ENCODE measurements at regions not wholly inside any gene's neighbourhood (a gene's known extent, or its start where the extent isn't known, plus 50 kb on each side); places are given as distances from the start of the nearest gene placed in this dataset.
"Not testable (repeated sequence)": the region's sequence is repeated elsewhere in the genome, so short reads cannot be mapped to it uniquely, and the experiment has no call there.

DNA sequence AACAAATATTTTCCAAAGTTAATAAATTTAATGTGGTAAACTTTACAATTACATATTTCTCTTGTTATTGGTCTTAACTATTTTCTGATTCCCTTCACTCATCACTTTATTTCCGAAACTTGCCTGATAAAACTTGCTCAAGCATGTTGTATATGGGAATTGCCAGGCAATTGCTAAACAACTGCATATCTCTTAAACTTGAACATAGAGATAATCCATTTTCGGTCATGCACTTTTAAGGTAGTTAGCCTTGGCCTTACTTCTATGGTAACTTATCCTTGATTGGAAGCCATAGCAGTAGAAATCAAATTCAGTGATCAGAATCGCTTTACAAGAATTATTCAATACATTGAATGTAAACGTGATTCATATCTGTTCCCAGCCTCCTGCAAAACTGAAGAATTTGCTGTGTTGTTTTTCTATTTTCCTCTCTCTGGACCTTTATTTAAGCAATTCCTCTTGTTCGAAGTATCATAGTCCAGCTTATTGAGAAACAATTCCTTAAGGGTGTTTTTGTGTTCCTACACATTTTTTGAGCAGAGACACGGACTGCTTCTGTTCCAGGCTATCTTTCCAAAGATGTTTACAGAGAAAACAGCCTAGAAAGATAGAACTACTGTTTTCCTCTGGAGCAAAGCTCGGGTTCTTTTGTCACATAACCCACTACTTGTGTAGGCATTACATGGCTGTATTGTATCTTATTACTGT is 674.3 kb downstream of the IRS1 start:
- no peak for DNase-seq (ENCODE audit: low read depth)

DNA sequence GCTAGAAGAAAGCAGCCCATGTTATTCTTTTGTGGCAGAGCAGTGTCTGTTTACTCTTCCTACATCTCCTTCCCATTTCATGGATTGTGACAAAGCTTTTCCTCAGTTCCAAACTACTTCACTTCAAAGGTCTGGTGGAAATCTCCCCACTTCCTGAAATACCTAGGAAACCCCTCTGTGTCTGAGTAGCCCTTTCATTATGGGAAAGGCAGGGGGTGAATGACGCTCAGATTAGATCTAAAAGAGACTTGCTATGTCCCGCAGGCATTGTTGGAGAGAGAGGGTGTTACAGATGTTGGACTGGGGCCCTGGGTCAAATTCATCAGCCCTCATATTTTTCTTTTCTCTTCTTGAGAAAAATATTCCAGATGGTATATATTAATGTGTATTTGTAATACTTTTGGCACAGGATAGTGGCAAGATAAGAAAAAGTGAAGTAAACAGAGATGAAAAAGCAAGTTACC is 675.0 kb downstream of the IRS1 start:
- DNase-seq (ENCODE audit: low read depth), result no peak

DNA sequence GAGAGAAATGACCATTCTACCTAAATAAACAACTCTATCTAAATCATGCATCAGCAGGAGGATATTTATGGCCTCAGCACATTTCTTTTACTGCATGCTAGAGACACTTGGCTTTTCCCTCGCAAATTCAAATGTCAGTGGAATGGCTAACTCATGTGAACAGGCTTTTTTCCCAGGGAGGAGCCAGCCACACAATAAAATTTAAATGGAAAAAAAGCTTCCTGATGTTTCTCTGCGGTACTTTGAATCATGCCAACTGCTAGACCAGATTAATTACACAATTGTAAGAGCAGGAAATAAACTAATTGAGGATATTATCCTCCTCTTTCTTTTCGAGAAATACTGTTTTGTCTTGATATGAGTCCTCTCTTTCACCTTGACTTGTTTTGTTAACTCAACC is 676.3 kb downstream of the IRS1 start:
- DNase-seq (ENCODE audit: low read depth), result peak; percentile 47

DNA sequence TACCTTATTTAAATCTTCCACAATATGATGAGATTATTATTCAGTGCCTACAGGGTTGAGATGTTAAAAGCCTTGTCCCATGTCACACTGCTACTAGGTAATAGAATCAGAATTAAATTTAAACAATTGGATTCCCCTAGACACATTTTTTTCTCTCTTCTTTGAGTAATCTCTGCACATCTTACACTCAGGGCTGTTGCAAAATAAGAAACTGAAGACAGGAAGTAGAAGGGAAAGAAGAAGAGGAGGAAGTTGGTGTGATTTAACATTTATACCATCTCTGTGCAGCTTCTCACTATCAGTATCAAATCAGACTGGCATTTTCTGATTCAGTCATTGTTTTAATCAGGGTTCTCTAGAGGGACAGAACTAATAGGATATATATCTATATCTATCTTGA is 677.6 kb downstream of the IRS1 start:
- no peak for DNase-seq (ENCODE audit: low read depth)

DNA sequence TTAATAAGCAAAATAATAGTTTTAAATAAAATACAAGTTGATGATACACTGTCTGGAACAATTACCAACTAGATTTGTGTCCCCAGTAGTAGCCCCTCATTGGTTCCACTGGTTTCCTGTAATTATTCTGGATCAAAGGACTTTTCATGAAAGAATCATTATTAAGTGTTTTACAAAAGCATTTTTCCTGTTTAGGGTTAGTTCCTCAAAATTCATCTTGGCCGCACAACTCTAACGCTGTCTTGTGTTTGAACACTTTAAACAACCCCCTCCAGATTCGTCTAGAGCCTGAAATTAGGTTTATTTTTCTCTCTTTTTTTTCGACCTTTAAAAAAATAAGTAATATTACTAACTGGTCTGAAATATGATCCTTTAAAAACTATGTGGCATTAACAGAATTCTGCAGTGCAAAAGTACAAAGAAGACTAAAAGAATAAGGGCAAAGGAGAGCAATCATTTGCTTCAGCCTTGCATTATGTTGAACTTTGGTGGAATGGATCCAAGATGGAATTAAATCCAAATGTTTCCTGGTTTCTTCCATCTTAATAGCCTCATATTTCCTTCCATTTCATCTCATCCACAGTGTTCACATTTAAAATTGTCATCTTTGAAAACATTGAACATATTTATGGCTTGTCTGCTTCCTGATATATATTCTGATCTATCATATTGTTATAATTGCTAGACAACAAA is 678.4 kb downstream of the IRS1 start:
- DNase-seq (ENCODE audit: low read depth), result no peak

DNA sequence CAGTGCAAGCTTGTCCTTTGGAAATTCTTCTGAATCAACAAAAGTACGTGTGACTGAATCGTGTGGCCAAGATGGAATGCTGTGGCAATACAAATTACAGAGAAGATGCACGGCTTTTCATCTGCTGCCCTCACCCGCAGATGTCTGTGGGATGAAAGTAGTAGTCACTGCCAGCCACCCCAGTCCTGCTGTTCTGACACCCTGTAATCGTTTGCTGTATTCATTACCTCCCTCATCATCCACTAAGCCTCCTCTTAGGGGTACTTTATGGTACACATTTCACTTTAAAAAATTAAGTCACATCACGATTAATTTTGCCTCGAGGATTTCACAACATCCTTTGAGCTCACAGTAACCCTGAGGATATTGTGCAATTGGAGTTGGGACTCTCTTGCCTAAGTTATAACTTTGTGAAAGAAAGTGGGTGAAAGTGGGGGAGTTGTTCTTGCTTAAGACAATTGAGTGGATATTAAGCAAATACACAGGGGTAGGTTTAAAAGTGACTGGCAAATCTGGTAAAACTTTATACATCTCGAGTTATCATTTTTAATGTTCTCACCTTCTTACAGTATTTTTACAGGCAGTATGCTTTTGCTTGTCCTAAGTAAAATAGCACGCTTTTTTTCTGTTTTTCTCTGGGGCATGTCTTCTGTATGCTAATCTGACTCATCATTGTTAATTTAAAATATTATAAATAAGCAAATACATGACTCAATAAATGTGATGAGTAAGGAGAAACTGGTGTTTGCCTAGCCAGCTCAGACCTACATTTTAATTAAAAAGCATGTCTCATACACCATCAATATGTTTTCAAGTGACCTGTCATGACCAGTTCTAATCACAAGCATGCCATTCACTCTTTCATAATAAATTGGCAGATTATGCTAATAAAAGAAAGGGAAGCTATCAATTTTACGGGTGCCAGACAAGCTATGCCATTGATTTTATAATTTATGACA is 680.9 kb downstream of the IRS1 start:
- DNase-seq (ENCODE audit: low read depth), result peak; percentile 90

DNA sequence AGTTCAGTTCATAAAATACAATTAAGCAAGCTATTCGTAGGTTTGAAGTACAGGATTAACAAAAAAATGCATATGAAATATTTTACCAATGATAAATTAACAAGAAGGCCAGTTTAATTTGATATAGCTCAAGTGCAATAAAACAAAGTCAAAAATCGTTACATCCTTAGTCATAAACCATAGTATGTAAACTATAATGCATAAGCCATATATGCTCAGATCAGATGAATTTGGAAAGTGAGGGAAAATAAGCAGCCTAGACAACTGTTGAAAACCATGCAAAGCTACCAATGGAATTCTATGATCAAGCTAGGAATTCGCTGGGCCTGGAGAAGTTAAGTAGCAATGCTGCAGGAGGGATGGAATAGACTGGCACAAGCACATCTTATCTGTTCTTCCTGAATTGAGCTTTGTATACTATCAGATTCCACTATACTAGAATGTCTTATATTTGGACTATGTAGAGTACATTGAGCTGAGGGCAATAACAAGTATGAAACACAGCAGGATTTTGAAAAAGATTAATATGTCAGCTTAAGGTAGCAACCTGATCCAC is 682.0 kb downstream of the IRS1 start:
- no peak for DNase-seq (ENCODE audit: low read depth)

DNA sequence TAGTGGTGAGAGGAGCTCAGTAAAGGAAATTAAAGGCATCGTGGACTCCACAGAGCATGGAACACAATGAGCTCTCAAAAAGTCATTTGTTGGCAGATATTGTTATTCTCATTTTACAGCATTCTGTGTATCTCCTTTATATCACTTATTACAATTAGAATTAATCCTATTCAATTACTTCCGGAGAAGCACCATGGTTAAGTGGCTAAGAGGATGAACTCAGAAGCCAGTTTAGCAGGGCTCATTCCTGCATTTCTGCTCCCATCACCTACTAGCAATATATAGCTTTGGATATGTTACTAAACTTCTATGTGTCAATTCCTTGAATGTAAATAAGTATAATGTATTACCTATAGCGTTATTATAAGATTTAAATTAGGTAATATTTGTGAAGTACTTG is 683.3 kb downstream of the IRS1 start:
- no peak for DNase-seq (ENCODE audit: low read depth)

DNA sequence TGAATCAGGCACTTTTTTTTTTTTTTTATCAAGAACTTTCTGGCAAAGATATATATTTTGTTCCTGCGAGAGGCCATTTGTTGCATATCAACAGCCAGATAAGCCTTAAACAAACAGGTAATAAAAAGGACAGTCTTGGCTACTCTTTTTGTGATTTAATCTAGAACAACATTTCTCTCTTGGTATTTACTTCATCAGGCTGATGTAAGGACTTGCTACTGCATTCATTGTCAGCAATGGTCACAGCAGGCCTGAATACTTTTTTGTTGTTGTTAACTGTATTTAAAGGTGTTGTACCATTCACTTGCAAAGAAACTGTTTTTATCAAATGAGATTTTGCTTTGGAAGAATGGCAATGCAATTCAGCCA is 683.8 kb downstream of the IRS1 start:
- DNase-seq (ENCODE audit: low read depth), result no peak

DNA sequence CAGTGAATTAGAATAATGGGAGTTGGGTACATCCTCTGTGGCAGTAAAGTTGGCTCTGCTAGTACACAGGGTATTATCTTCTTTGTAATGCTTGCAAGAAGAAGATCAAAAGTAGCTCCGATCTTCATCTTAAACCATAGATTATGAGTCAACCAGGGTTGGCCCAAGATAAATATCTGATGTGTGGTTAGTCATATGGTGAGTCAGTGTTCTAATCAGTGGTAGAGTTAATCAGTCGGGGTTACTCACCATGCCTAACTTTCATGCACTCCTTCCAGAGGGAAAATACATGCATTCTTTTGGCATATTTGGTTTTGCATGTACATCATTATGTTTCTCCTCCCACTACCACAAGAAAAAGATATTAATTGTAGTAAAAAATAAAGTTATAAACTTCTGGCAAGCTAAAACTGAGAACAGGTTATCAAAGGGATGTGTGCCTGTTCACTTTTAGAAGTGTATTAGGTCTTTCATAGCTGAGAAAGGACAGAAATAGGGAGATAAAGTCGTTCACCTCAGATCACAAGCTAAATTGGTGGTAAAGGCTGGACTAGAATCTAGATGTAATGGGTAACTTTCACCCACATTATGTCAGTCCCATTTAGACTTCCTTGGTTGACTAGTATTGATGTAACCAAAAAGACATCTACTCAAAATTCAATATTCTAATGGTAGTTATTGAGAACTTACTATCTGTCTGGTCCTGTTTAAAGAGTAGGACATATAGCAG is 684.4 kb downstream of the IRS1 start:
- DNase-seq (ENCODE audit: low read depth), result peak; percentile 90

DNA sequence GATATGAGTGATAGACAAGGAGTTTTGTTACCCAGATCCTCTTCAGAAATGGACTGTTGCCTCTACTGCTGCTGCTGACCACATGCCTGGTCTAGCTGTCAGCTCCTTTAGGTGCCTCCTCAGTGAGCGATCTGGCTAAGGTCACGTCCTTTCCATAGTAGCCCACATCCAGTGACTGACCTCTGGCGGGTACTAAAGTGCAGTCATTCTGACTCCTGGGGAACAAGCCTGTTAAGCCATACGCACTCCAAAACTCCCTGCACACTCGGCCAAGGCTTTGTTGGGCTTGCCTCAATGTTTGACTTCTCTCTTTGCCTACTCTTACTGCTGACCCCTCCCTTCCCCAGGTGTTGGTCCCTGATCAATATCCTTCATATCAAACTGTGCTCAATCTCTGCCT is 685.2 kb downstream of the IRS1 start:
- DNase-seq (ENCODE audit: low read depth), result no peak

DNA sequence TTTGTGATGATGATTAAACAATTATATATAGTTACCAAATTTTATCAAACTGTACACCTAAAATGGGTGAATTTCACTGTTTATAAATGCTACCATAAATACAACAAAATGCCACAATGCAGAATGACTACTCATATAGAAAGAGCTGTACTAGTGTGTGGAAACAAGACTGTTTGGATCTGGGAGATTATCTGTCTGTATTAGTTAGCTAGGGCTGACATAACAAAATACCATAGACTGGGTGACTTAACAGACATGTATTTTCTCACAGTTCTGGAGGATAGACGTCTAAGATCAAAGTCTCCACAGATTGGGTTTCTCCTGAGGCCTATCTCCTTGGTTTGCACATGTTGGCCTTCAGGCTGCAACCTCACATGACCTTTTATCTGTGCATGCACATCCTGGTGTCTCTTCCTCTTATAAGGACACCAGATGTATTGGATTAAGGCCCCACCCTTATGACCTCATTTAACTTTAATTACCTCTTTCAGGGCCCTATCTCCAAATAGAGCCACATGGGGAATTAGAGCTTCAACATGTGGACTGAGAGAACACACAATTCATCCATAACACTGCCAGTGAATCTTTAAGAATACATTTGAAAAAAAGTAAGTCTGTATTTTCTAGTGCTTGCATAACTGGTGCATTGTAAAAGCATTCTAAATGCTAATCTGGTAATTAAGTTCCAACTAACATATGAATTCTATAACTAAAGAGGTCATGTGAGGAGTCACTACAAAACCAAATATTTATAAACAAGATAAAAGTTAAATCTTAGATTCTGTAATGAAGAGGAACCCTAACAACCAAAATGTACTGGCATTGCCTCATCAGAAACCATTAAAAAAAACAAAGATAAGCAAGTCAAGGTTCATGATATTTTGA is 699.6 kb downstream of the NYAP2 start:
- no peak for DNase-seq (ENCODE audit: low read depth)

DNA sequence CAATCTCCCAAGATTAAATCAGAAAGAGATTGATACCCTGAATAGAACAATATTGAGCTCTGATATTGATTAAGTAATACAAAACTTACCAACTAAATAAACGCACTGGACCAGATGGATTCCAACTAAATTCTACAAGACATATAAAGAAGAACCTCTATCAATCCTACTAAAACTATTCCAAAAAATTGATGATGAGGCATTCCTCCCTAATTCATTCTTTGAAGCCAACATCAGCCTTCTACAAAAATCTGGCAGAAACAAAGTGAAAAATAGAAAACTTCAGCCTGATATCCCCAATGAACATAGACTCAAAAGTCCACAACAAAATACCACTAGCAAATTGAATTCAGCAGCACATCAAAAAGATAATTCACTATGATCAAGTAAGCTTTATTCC is 695.5 kb downstream of the NYAP2 start:
- no peak for DNase-seq (ENCODE audit: low read depth)

DNA sequence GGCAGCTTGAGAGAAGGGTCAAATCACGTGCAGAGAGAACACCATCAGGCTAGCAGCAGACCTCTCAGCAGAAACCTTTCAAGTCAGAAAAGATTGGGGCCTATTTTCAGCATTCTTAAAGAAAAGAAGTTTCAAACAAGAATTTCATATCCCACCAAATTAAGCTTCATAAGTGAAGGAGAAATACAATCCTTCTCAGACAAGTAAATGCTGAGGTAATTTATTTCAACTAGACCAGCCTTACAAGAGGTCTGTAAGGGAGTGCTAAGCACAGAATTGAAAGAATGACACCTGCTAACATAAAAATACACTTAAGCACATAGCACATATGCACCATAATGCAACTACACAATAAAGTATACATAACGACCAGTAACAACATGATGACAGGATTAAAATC is 693.9 kb downstream of the NYAP2 start:
- no peak for DNase-seq (ENCODE audit: low read depth)

DNA sequence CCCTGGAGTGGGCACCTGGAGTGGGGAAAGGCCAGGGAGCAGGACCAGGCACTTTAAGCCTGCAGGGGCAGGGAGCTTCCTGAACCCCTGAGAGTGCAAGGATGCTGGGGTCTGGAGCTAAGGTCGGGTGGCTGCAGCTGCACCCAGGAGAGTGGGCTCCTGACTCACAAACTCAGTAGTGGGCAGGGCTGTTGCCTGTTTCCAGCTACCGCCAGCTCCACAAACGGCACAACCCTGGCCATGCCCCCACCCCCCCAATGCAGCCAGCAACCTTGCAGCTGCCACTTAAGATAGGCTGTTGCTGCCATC is 688.8 kb downstream of the NYAP2 start:
- no peak for DNase-seq (ENCODE audit: low read depth)

DNA sequence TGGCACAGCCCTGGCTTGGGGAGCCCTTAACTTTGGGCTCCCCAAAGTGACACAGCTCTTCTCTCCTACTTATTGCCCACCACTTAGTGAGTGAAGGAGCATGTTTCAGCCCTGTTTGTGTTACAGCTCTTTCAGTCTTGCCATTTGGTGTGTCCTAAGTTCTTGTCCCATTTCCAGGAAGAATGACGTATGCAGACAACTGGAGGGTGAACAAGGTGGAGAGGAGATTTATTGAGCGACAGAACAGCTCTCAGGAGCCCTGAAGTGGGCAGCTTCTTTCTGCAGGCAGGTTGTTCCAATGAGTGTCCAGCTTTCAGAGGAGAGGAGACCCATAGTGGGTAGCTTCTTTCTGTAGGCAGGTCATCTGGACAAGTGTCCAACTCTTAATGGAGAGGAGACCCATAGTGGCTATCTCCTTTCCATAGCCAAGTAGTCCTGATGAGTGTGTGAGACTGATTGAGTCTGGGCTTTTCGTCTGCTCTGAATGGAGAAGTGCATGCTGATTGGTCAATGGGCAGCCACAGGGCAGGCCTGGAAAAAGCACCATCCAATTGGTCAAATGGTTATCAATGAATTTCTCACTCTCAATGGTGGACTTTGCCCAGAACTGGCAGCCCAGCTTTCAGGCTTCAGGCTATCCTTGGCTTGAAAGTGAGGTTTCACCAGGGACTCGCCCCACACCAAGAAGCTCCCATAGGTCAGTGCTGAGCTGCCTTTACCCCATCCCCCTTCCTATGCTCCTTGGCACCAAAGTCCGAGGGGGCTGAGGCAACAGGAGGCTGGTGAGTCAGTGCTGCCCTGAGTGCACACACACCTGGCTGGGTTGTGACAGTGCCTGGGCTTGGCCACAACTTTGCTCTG is 688.2 kb downstream of the NYAP2 start:
- no peak for DNase-seq (ENCODE audit: low read depth)

DNA sequence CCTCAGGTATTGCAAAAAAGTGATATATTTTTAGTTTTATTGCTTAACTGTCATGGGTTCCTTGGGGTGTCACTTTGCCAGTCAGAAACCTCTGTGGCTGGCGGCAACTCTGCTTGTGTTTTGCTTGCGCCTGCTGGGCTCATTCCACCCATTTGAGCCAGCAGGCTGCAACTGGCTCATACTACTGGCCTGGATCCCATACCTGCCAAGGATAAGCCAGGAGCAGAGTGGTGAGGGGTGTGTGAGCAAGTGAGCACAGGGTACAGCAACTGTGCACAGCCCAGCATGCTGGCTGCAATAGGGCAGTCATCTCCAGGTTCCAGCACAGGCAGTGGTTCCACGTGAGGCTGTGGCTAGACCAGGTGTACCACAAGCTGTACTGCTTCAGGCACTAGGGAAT is 687.5 kb downstream of the NYAP2 start:
- DNase-seq (ENCODE audit: low read depth), result no peak

DNA sequence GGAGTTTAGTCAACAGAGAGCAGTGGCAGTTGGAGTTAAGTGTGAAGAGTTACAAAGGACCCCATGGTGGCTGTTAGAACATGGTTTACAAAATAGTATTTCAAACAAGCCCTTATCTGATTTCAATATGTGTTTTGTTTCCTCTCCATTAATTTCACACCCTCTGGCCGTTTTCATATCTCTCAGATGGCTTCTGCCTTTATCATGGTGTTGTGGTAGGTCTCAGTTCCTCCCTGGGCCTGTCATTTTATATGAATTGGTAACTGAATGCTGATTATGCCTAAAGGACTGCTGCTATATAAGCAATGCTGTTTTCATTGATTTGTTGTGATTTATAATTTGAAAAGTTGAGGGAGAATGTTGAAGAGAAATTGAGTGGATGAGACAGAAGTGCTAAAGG is 686.7 kb downstream of the NYAP2 start:
- DNase-seq (ENCODE audit: low read depth), result no peak

DNA sequence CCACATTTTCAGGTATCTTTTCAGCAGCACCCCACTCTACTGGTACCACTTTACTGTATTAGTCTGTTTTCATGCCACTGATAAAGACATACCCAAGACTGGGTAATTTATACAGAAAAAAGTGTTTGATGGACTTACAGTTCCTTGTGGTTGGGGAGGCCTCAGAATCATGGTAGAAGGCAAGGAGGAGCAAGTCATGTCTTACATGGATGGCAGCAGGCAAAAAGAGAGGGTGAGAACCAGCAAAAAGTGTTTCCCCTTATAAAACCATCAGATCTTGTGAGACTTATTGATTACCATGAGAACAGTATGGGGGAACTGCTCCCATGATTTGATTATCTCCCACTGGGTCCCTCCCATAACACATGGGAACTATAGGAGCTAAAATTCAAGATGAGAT is 685.9 kb downstream of the NYAP2 start:
- not testable (repeated sequence) for DNase-seq (ENCODE audit: low read depth)

DNA sequence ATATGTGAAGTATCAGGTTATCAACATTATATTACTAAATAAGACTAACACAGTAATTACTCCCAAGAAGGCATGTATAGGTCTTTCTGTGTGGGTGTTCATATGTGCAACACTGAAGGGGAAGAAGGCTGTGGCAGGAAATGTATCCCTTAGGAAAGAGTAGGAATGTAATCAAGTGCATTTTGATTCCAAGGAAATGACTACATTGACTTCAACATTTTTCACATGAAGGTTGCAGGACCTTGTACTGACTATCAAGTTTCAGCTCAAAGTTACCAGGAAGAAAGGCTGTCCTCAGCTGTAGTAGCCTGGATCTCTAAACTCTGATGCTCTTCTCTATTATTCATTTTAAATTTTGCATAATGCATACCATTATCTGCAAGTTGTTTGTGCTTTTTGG is 680.8 kb downstream of the NYAP2 start:
- no peak for DNase-seq (ENCODE audit: low read depth)

Data from GM04503 (cell line).